NCI-H2029 (cell line): ENCODE measurements at regions not wholly inside any gene's neighbourhood (a gene's known extent, or its start where the extent isn't known, plus 50 kb on each side); places are given as distances from the start of the nearest gene placed in this dataset.

ENCODE experiments used
- DNase-seq: peaks from one replicate; lab custom pipeline; 2025; lab: John Stamatoyannopoulos, UW

- no peak for DNase-seq
These were observed 93.1 kb downstream of the RHOB start for GRCh38 chr2:20539776-20540586.

- DNase-seq, result no peak
These were observed 93.9 kb downstream of the RHOB start for GRCh38 chr2:20540587-20541293.

- DNase-seq, result no peak
These were observed 94.4 kb downstream of the RHOB start for GRCh38 chr2:20541294-20541640.

- no peak for DNase-seq
These were observed 94.8 kb downstream of the RHOB start for GRCh38 chr2:20541651-20542050.

- no peak for DNase-seq
These were observed 95.4 kb downstream of the RHOB start for GRCh38 chr2:20542269-20542668.

- no peak for DNase-seq
These were observed 96.0 kb downstream of the RHOB start for GRCh38 chr2:20542746-20543468.

GRCh38 chr2:20543469-20544152, 96.7 kb downstream of the RHOB start:
- no peak for DNase-seq

- DNase-seq, result no peak
These were observed 97.4 kb downstream of the RHOB start for GRCh38 chr2:20544153-20544747.

GRCh38 chr2:20549144-20549543, 101.8 kb downstream of the HS1BP3 start:
- DNase-seq, result no peak

- DNase-seq, result no peak
These were observed 101.1 kb downstream of the HS1BP3 start for GRCh38 chr2:20549691-20550348.

GRCh38 chr2:20551260-20551944, 99.5 kb downstream of the HS1BP3 start:
- DNase-seq, result no peak

- DNase-seq, result no peak
These were observed 99.0 kb downstream of the HS1BP3 start for GRCh38 chr2:20551945-20552328.

- no peak for DNase-seq
These were observed 98.1 kb downstream of the HS1BP3 start for GRCh38 chr2:20552847-20553246.

GRCh38 chr2:20553580-20553979, 97.3 kb downstream of the HS1BP3 start:
- DNase-seq, result no peak

GRCh38 chr2:20555954-20556353, 94.9 kb downstream of the HS1BP3 start:
- no peak for DNase-seq

GRCh38 chr2:20556756-20557155, 94.1 kb downstream of the HS1BP3 start:
- no peak for DNase-seq

- DNase-seq, result no peak
These were observed 93.7 kb downstream of the HS1BP3 start for GRCh38 chr2:20557226-20557625.

GRCh38 chr2:20557635-20558034, 93.3 kb downstream of the HS1BP3 start:
- no peak for DNase-seq

- no peak for DNase-seq
These were observed 92.3 kb downstream of the HS1BP3 start for GRCh38 chr2:20558391-20559150.

- DNase-seq, result no peak
These were observed 91.6 kb downstream of the HS1BP3 start for GRCh38 chr2:20559277-20559676.
